ENCODE measurements at regions not wholly inside any gene's neighbourhood (a gene's known extent, or its start where the extent isn't known, plus 50 kb on each side); places are given as distances from the start of the nearest gene placed in this dataset.

DNA sequence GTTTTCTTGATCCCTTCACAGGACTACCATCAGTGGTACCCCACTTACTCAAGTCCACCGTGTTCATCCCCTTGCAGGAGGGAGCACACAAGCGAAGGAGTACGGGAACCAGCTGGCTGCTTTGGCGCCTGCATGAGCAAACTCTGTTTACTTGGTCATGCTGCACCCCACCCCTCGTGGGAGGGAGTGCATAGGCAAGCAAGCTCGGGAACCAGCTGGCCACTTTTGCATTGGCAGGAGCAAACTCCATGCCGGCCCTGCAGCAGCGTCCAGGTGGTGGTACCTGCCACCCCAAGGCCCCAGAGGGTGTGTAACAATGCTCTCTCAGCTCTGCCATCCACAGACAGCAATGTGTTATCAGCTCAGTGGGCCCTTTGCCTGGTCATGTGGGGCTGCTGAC, 737.8 kb downstream of the FAM181B start:
- H2AFZ ChIP-seq (replicated peaks) = no peak overlapping the region
- no peak overlapping the region for H3K4me2 ChIP-seq
- Mint-ChIP-seq H3K36me3 (no peaks in the 10 kb centered on the region), H3K4me3 (no peak overlapping the region), H3K9me3 (no peaks in the 10 kb centered on the region), H3K27ac (no peak overlapping the region), H3K4me1 (no peaks in the 10 kb centered on the region), H3K27me3 (ENCODE audit: insufficient read depth, low read depth) (no peaks in the 10 kb centered on the region)
- H3K9ac ChIP-seq = no peak overlapping the region
- no peaks in the 10 kb centered on the region for H3K4me1 ChIP-seq
- no peaks in the 10 kb centered on the region for H3K79me2 ChIP-seq (ENCODE audit: low read depth)
- H3K4me3 ChIP-seq = no peak overlapping the region
- no peak for DNase-seq (ENCODE audit: low spot score)
- no peaks in the 10 kb centered on the region for H3K27me3 ChIP-seq
- no peak overlapping the region for H3K27ac ChIP-seq
- no peaks in the 10 kb centered on the region for H3K9me3 ChIP-seq (ENCODE audit: low read depth)
- no peaks in the 10 kb centered on the region for H3K36me3 ChIP-seq
- no peaks in the 10 kb centered on the region for H3F3A ChIP-seq (ENCODE audit: low read depth)
- no peaks in the 10 kb centered on the region for H4K20me1 ChIP-seq (ENCODE audit: low read depth)
- TF ChIP-seq EZH2 (IDR thresholded peaks at IDR 0.05) = no peak

- Mint-ChIP-seq H3K36me3 (no peaks in the 10 kb centered on the region), H3K27ac (no peak overlapping the region), H3K4me1 (no peaks in the 10 kb centered on the region), H3K9me3 (no peaks in the 10 kb centered on the region), H3K4me3 (no peak overlapping the region), H3K27me3 (ENCODE audit: insufficient read depth, low read depth) (peaks cover 2% of the 10 kb centered on the region)
- Histone ChIP-seq H4K20me1 (ENCODE audit: low read depth) (no peaks in the 10 kb centered on the region), H3K79me2 (ENCODE audit: low read depth) (no peaks in the 10 kb centered on the region), H3K4me2 (no peak overlapping the region), H3K36me3 (no peaks in the 10 kb centered on the region), H3K4me1 (no peaks in the 10 kb centered on the region), H3K9me3 (ENCODE audit: low read depth) (no peaks in the 10 kb centered on the region), H3F3A (ENCODE audit: low read depth) (no peaks in the 10 kb centered on the region), H3K27me3 (no peaks in the 10 kb centered on the region), H3K9ac (no peak overlapping the region), H2AFZ (replicated peaks) (no peak overlapping the region), H3K27ac (no peak overlapping the region), H3K4me3 (no peak overlapping the region)
- TF ChIP-seq, protein P1, sequence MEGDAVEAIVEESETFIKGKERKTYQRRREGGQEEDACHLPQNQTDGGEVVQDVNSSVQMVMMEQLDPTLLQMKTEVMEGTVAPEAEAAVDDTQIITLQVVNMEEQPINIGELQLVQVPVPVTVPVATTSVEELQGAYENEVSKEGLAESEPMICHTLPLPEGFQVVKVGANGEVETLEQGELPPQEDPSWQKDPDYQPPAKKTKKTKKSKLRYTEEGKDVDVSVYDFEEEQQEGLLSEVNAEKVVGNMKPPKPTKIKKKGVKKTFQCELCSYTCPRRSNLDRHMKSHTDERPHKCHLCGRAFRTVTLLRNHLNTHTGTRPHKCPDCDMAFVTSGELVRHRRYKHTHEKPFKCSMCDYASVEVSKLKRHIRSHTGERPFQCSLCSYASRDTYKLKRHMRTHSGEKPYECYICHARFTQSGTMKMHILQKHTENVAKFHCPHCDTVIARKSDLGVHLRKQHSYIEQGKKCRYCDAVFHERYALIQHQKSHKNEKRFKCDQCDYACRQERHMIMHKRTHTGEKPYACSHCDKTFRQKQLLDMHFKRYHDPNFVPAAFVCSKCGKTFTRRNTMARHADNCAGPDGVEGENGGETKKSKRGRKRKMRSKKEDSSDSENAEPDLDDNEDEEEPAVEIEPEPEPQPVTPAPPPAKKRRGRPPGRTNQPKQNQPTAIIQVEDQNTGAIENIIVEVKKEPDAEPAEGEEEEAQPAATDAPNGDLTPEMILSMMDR (IDR thresholded peaks at IDR 0.05) = no peak
- no peak for TF ChIP-seq EZH2phosphoT487 (IDR thresholded peaks at IDR 0.05)
- DNase-seq (ENCODE audit: low spot score) = no peak
Measured at GRCh38 chr11:81993755-81994154, 739.9 kb downstream of the FAM181B start.

GRCh38 chr11:81990659-81991443, 742.8 kb downstream of the FAM181B start:
- no peaks in the 10 kb centered on the region for H3K27me3 ChIP-seq
- no peaks in the 10 kb centered on the region for H3K79me2 ChIP-seq (ENCODE audit: low read depth)
- Mint-ChIP-seq H3K9me3 (peaks cover 5% of the 10 kb centered on the region), H3K4me1 (no peaks in the 10 kb centered on the region), H3K27me3 (ENCODE audit: insufficient read depth, low read depth) (peaks cover 2% of the 10 kb centered on the region), H3K36me3 (no peaks in the 10 kb centered on the region), H3K27ac (no peak overlapping the region), H3K4me3 (no peak overlapping the region)
- no peak overlapping the region for H2AFZ ChIP-seq (replicated peaks)
- H3K4me1 ChIP-seq = no peaks in the 10 kb centered on the region
- no peaks in the 10 kb centered on the region for H4K20me1 ChIP-seq (ENCODE audit: low read depth)
- H3K4me3 ChIP-seq = no peak overlapping the region
- no peaks in the 10 kb centered on the region for H3K36me3 ChIP-seq
- no peak overlapping the region for H3K27ac ChIP-seq
- TF ChIP-seq EZH2phosphoT487 (IDR thresholded peaks at IDR 0.05) (no peak), EZH2 (IDR thresholded peaks at IDR 0.05) (no peak)
- TF ChIP-seq, protein P1 (IDR thresholded peaks at IDR 0.05) = no peak
- DNase-seq (ENCODE audit: low spot score) = no peak
- H3K4me2 ChIP-seq = no peak overlapping the region
- no peaks in the 10 kb centered on the region for H3F3A ChIP-seq (ENCODE audit: low read depth)
- no peak overlapping the region for H3K9ac ChIP-seq
- no peaks in the 10 kb centered on the region for H3K9me3 ChIP-seq (ENCODE audit: low read depth)

- H3F3A ChIP-seq (ENCODE audit: low read depth) = no peaks in the 10 kb centered on the region
- no peak overlapping the region for H3K9ac ChIP-seq
- Mint-ChIP-seq H3K4me3 (no peak overlapping the region), H3K36me3 (no peaks in the 10 kb centered on the region), H3K4me1 (no peaks in the 10 kb centered on the region), H3K9me3 (peaks cover 8% of the 10 kb centered on the region), H3K27ac (no peak overlapping the region), H3K27me3 (ENCODE audit: insufficient read depth, low read depth) (peaks cover 2% of the 10 kb centered on the region)
- no peak overlapping the region for H3K4me3 ChIP-seq
- TF ChIP-seq, protein P1 (IDR thresholded peaks at IDR 0.05) = no peak
- TF ChIP-seq EZH2 (IDR thresholded peaks at IDR 0.05) (no peak), EZH2phosphoT487 (IDR thresholded peaks at IDR 0.05) (no peak)
- H3K9me3 ChIP-seq (ENCODE audit: low read depth) = no peaks in the 10 kb centered on the region
- no peaks in the 10 kb centered on the region for H3K27me3 ChIP-seq
- no peak for DNase-seq (ENCODE audit: low spot score)
- no peak overlapping the region for H3K4me2 ChIP-seq
- H3K36me3 ChIP-seq = no peaks in the 10 kb centered on the region
- no peaks in the 10 kb centered on the region for H3K79me2 ChIP-seq (ENCODE audit: low read depth)
- no peaks in the 10 kb centered on the region for H4K20me1 ChIP-seq (ENCODE audit: low read depth)
- H2AFZ ChIP-seq (replicated peaks) = no peak overlapping the region
- H3K27ac ChIP-seq = no peak overlapping the region
- no peaks in the 10 kb centered on the region for H3K4me1 ChIP-seq
Measured at GRCh38 chr11:81989093-81989492, 744.6 kb downstream of the FAM181B start.

Measured in neural progenitor cell (in vitro differentiated cells).